Epithelial cell of esophagus (primary cell): ENCODE measurements at regions not wholly inside any gene's neighbourhood (a gene's known extent, or its start where the extent isn't known, plus 50 kb on each side); places are given as distances from the start of the nearest gene placed in this dataset.

Experiments
- DNase-seq: peaks from one replicate; pipeline ENCODE4 v3.0.0; 2010; ENCODE audit warnings: low read depth
- H3K4me3 ChIP-seq: 2 replicates; pipeline ENCODE4 v1.5.1; 2011; ENCODE audit warnings: mild to moderate bottlenecking, low read length, control low read depth
- TF ChIP-seq, protein P1 (sequence below): IDR thresholded peaks from 2 replicates; pipeline ENCODE4 v1.5.1; 2011; ENCODE audit warnings: low read depth, mild to moderate bottlenecking, low read length, control low read depth, inconsistent platforms; ENCODE audit not compliant: insufficient read depth; ENCODE audit errors: missing control alignments

DNA sequence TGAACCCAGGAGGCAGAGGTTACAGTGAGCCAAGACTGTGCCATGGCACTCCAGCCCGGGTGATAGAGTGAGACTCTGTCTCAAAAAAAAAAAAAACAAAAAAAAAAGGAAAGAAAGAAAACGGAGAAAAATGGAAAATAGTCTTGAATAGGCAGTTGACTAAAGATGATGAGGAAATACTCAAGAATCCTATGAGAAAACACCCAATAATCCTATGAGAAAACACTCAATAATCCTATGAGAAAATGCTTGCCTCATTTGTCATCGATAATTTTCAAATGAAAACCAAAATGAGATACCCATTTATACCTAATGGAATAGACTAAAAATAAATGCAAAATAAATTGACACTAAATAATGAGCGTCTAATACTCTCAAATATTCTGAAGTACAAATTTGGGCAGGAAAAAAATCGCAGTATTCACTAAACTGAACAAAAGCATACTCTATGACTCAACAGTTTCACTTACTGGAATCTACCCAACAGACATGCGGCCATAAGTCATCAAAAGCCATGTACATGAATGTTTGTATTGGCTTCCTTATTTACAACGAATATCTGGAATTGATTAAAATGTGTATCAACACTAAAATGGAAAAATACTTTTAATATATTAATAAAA is 733.9 kb upstream of the CHRM3 start:
- DNase-seq = peak; percentile 69
- TF ChIP-seq, protein P1, sequence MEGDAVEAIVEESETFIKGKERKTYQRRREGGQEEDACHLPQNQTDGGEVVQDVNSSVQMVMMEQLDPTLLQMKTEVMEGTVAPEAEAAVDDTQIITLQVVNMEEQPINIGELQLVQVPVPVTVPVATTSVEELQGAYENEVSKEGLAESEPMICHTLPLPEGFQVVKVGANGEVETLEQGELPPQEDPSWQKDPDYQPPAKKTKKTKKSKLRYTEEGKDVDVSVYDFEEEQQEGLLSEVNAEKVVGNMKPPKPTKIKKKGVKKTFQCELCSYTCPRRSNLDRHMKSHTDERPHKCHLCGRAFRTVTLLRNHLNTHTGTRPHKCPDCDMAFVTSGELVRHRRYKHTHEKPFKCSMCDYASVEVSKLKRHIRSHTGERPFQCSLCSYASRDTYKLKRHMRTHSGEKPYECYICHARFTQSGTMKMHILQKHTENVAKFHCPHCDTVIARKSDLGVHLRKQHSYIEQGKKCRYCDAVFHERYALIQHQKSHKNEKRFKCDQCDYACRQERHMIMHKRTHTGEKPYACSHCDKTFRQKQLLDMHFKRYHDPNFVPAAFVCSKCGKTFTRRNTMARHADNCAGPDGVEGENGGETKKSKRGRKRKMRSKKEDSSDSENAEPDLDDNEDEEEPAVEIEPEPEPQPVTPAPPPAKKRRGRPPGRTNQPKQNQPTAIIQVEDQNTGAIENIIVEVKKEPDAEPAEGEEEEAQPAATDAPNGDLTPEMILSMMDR = no peak
- H3K4me3 ChIP-seq = no peak overlapping the region

DNA sequence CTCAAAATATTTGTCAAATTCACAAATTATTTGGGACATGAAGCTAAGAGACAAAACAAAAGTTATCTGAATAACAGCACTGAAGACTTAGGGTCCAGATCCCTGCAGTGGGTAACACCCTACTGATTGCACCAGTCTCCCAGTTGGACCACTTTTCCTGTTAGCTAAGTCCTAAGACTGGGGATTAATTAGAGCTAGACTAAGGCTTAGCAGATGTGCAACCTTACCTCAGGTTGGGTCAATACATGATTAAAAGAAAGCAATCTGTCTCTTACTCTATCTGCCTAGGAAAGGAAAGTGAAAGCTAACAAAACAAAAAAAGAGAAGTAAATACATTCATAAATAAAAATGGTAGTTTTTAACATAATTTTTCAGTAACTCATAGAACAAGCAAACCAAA is 737.2 kb upstream of the CHRM3 start:
- H3K4me3 ChIP-seq = no peak overlapping the region
- TF ChIP-seq, protein P1 = no peak
- DNase-seq = no peak

DNA sequence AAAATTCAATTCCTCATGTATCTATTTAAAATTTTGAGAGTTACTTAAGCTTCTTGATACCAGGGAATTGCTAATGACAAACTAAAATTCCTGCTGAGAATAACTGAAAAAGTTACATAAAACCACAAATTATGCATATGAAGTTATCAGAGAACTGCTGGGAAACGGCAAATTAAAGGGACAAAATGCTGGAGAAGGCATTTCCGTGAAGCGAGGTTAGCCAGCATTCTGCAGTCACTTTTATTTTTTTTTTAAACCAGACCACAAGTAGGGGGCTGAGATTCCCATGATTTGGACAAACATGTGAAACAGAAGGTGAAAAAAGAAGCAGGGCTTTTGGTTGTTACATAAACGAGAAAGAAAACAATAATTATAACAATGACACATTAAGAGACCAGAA is 737.6 kb upstream of the CHRM3 start:
- H3K4me3 ChIP-seq = no peak overlapping the region
- DNase-seq = no peak
- TF ChIP-seq, protein P1 = no peak

DNA sequence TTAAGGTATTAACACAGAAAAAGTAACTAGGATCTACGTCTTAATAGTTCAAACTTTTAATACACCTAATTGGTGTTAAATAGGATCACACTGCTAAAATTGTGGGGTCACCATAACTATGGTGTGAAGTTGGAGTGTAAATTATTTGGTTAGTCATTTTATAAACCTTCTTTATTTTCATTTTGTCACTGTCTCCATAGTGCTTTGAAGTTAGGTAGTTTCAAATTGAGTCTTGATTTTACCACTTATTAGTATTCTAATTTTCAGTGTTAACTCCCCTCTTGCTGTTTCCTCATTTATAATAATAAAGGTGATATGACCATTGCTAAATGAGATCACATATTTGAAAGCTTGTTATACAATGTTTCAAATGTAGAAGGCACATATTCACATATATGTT is 738.1 kb upstream of the CHRM3 start:
- TF ChIP-seq, protein P1 = no peak
- H3K4me3 ChIP-seq = no peak overlapping the region

DNA sequence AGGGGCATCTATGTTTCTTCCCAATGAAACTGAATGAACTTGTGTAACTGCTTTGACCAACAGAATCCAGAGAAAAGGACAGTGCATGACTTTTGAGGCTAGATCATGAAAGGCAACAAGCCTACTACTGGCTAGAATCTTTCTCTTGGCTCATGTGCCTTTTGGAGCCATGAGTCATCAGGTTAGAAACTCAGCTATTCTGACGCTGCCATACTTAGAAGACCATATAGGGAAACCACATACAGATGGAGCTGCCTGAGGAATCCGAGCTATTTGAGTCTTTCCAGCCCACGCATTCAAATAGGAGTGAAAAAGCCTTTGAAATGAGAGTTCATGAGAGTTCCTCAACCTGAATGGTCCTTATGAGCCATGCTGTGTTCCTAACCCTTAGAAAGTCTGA is 738.5 kb upstream of the CHRM3 start:
- peak; percentile 87 for DNase-seq
- TF ChIP-seq, protein P1 = no peak
- H3K4me3 ChIP-seq = no peak overlapping the region

More for the DNA sequence above, 738.1 kb upstream of the CHRM3 start:
- no peak for DNase-seq

DNA sequence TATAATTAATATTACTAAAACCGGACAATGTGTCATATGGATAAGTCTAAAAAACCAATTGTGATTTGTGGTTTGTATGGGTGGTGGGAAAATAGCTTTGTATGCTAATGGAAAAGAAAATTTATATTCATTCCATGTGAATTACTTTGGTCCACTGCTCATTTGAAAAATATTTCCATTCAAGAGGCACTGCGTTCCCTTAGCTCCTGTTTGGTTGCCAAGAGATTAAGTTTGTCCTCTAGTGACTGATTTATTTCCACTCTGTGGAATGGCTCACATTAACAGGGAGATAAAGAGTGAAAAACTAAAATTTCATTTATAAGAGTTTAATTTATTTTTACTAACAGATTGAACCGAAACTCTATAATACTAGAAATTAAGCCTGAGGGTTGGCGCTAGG is 744.1 kb upstream of the CHRM3 start:
- no peak overlapping the region for H3K4me3 ChIP-seq
- DNase-seq = no peak
- TF ChIP-seq, protein P1 = no peak

DNA sequence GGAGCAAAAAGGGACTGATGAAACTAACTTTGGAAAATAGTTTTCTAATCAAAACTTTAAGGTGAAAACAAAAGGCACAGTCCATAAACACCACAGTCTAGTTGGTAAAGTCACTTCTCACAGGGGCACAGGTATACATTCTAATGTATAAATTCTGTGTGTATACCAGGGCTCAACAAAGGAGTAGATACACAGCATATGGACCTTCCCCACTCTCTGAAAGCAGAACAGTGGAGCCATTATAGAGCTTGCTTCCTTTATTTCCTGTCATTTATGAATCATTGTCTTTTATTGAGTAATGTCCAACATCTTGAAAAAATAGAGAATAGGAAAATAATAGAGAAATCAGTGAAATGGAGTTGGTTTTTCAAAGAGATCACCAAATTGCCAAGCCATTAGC is 746.5 kb upstream of the CHRM3 start:
- H3K4me3 ChIP-seq = no peak overlapping the region
- DNase-seq = no peak
- TF ChIP-seq, protein P1 = no peak
